Panc1 (cell line): ENCODE measurements at regions not wholly inside any gene's neighbourhood (a gene's known extent, or its start where the extent isn't known, plus 50 kb on each side); places are given as distances from the start of the nearest gene placed in this dataset.

ENCODE experiments used
- ATAC-seq: fragments of 200-7000 bp; cut with Tn5 transposase; 2 replicates; pipeline ENCODE4 v1.9.1; 2020; ENCODE audit warnings: mild to moderate bottlenecking, moderate library complexity
- BruUV-seq: library from RNA; stranded (reverse); fragments of 400-500 nt; replicated peaks from 2 replicates; lab custom pipeline; 2021; lab: Mats Ljungman, UMichigan
- CTCF ChIA-PET: fragments of 300-600 bp; sonication (Branson Sonifier 250); formaldehyde crosslinking; loops from one replicate; lab custom pipeline; 2022; ENCODE audit warnings: antibody characterized with exemption; lab: Charles Lee
- POLR2A ChIA-PET: fragments of 300-600 bp; sonication (Branson Sonifier 250); formaldehyde crosslinking; loops from one replicate; lab custom pipeline; 2022; ENCODE audit warnings: antibody characterized with exemption; lab: Charles Lee
- DNase-seq: peaks from one replicate; pipeline ENCODE4 v3.0.0-alpha.2; 2010; ENCODE audit warnings: low read depth, low spot score
- H3K27ac ChIP-seq: 2 replicates; pipeline ENCODE4 v1.5.1; 2011; ENCODE audit warnings: mild to moderate bottlenecking, low read length, inconsistent platforms
- H3K27me3 ChIP-seq: fragments of 200-500 bp; sonication (Bioruptor generic); 2 replicates; pipeline ENCODE4 v1.6.0; 2014; ENCODE audit warnings: low read length, inconsistent platforms; ENCODE audit not compliant: control insufficient read depth, insufficient read depth
- H3K36me3 ChIP-seq: fragments of 200-500 bp; sonication (Bioruptor generic); 2 replicates; pipeline ENCODE4 v1.5.1; 2014; ENCODE audit warnings: inconsistent platforms, mild to moderate bottlenecking, low read length, moderate library complexity; ENCODE audit not compliant: control insufficient read depth, insufficient read depth
- H3K4me1 ChIP-seq: 2 replicates; pipeline ENCODE4 v1.5.1; 2011; ENCODE audit warnings: inconsistent platforms, mild to moderate bottlenecking, low read length, moderate library complexity; ENCODE audit not compliant: control insufficient read depth, insufficient read depth
- H3K4me3 ChIP-seq, 2 experiments: 2 replicates each; pipeline ENCODE4 v1.5.1; 2011 to 2012; ENCODE audit warnings: low read depth in 2 of 2, low read length in 2 of 2, mild to moderate bottlenecking in 2 of 2, inconsistent platforms in 1 of 2, moderate library complexity in 1 of 2
- H3K9me3 ChIP-seq: fragments of 200-500 bp; sonication (Bioruptor generic); 2 replicates; pipeline ENCODE4 v1.5.1; 2014; ENCODE audit warnings: low read depth, mild to moderate bottlenecking, inconsistent platforms, low read length, moderate library complexity; ENCODE audit not compliant: control insufficient read depth, insufficient read depth
- CTCF ChIP-seq: fragments of 450-650 bp; IDR thresholded peaks from 2 replicates; pipeline ENCODE4 v1.5.1; 2017; ENCODE audit warnings: mild to moderate bottlenecking
- POLR2AphosphoS5 ChIP-seq: IDR thresholded peaks from 2 replicates; pipeline ENCODE4 v1.6.1; 2012; ENCODE audit warnings: mild to moderate bottlenecking, low read depth, low read length, moderate library complexity
- REST ChIP-seq, 2 experiments: IDR thresholded peaks; 2 replicates each; pipeline ENCODE4 v1.6.1; 2011 to 2012; ENCODE audit warnings: low read depth in 2 of 2, control low read depth in 1 of 2, low read length in 1 of 2, mild to moderate bottlenecking in 1 of 2, moderate library complexity in 1 of 2; ENCODE audit not compliant: insufficient read depth in 1 of 2
- SIN3A ChIP-seq: IDR thresholded peaks from 2 replicates; pipeline ENCODE4 v1.6.1; 2012; ENCODE audit warnings: low read depth, mild to moderate bottlenecking, low read length, moderate library complexity, borderline replicate concordance; ENCODE audit not compliant: insufficient read depth
- TCF7L2 ChIP-seq: IDR thresholded peaks from 2 replicates; pipeline ENCODE4 v1.6.1; 2011; ENCODE audit warnings: mild to moderate bottlenecking, low read depth, low read length, inconsistent platforms
- in situ Hi-C: cut with HindIII; loops from 2 replicates; pipeline ENCODE4 v1.10.0; 2016; ENCODE audit warnings: low sequenced_read_pairs, low pct_unique_long_range_greater_than_20kb
- intact Hi-C: fragments of 100-400 bp; cut with micrococcal nuclease; formaldehyde crosslinking; loops from one replicate; pipeline ENCODE4 v1.10.0; 2022; ENCODE audit not compliant: unreplicated experiment

GRCh38 chr2:221741496-221742211 is 169.6 kb upstream of the EPHA4 start:
- intact Hi-C loops = no loop called here
- in situ Hi-C loops = no loop called here
- Histone ChIP-seq H3K9me3 (no peaks in the 10 kb centered on the region), H3K4me1 (no peaks in the 10 kb centered on the region), H3K27me3 (no peaks in the 10 kb centered on the region), H3K4me3 (no peak overlapping the region), H3K36me3 (no peaks in the 10 kb centered on the region), H3K27ac (no peak overlapping the region)
- DNase-seq = no peak
- no TSS peak for BruUV-seq
- POLR2A ChIA-PET = no interaction called here
- no peak for ATAC-seq
- TF ChIP-seq REST (IDR thresholded peaks at IDR 0.05; ENCODE audit: insufficient read depth in 1 of 2, low read depth in 2 of 2, low read length in 1 of 2) (no peak), CTCF (no peak), SIN3A (no peak), POLR2AphosphoS5 (no peak), TCF7L2 (no peak)
- CTCF ChIA-PET = no interaction called here

GRCh38 chr2:221731432-221732145 is 159.5 kb upstream of the EPHA4 start:
- BruUV-seq = no TSS peak
- H3K27ac ChIP-seq = no peak overlapping the region
- no peak overlapping the region for H3K4me3 ChIP-seq
- no peak for TF ChIP-seq REST (IDR thresholded peaks at IDR 0.05; ENCODE audit: insufficient read depth in 1 of 2, low read depth in 2 of 2, low read length in 1 of 2)
- TF ChIP-seq TCF7L2 = no peak
- TF ChIP-seq POLR2AphosphoS5 = no peak
- no peak for TF ChIP-seq CTCF
- no peak for TF ChIP-seq SIN3A
- H3K27me3 ChIP-seq = no peaks in the 10 kb centered on the region
- intact Hi-C loops (no loop called here), in situ Hi-C loops (no loop called here)
- DNase-seq = no peak
- no peak for ATAC-seq
- H3K36me3 ChIP-seq = no peaks in the 10 kb centered on the region
- ChIA-PET CTCF (no interaction called here), POLR2A (no interaction called here)
- no peaks in the 10 kb centered on the region for H3K9me3 ChIP-seq
- H3K4me1 ChIP-seq = no peaks in the 10 kb centered on the region
